HG03457 (cell line): ENCODE measurements at regions not wholly inside any gene's neighbourhood (a gene's known extent, or its start where the extent isn't known, plus 50 kb on each side); places are given as distances from the start of the nearest gene placed in this dataset.
"Not testable (repeated sequence)": the region's sequence is repeated elsewhere in the genome, so short reads cannot be mapped to it uniquely, and the experiment has no call there.

Experiments used
- ATAC-seq: cut with Tn5 transposase; IDR thresholded peaks from one replicate; pipeline ENCODE4 v1.9.1; 2021; ENCODE audit warnings: moderate number of reproducible peaks; ENCODE audit not compliant: unreplicated experiment

DNA sequence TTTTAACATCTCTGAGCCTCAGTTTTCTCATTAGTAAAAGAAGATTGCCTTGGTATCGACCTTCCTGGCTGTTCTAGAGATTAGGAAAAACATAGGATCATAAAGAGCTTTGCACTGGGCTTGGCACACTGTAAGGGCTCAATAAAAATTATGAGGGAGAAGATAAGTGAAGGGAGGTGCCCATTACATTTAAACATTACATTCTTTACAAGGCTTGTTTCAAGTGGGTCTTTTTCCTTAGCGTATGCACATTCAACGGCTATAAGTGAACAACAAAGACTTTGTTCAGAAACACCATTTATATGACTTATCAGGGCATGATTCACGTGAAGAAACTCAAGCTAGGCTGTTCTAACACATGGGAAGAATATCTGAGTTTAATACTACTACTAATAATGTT lies 351.9 kb upstream of the NPVF start:
- no peak for ATAC-seq

DNA sequence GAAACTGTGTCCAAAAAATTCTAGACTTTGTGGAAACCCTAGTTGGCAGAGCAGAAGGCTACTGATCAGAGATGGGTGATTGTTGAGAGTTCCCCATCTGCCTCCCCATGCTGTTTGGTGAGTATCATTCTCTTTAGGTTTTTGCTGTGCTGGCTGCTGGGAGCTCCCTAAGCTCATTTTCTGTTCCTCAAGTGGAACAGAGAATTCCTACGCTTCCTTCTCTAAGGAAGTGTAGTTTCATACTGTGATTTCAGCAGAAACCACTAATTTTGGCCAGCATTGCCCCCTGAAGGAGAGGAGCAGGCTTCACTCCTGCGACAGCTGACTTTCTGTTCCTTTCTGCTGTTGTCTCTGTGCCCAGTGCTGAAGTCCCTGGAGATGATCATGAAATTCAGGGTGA lies 355.3 kb upstream of the NPVF start:
- no peak for ATAC-seq

- no peak for ATAC-seq
Observed at GRCh38 chr7:25584112-25584938, 356.0 kb upstream of the NPVF start.

GRCh38 chr7:25586513-25586912 lies 358.2 kb upstream of the NPVF start:
- ATAC-seq = no peak

- no peak for ATAC-seq
Observed at GRCh38 chr7:25594122-25594521, 365.8 kb upstream of the NPVF start.

DNA sequence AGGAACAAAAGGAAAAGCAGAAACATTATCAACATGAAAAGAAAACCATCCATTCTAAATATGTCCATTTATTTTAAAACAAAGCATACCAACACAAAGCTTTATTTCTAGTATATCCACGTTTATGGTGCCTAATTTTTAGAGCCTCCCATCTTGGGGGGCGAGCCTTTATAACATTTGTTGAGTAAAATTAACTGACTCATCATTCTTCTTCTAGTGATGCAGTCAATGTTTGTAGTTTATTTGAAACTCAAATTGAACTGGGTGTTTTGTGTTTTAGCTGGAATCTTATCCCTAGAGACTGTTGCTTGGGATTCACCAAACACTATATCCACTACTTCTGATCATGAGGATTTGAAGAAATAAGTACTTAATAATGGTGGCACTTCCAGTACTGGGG lies 366.4 kb upstream of the NPVF start:
- no peak for ATAC-seq

DNA sequence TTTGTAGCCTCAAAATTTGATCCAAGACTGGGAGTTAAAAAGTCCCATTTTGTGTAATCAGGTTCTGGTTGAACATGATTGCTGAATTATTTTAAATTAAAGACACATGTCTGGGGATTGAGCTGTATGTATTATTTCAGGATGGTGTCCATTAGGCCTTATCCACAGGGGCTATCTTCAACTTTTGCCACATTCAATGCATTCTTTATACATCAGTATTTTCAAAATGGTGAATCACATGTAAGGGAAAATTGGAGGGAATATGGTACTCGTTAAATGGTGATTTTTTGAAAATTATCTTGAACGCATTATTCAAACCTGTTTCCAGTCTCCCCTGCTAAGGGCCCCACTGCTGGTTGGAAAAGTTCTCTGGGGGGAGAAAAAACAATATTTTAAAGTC lies 367.7 kb upstream of the NPVF start:
- no peak for ATAC-seq

DNA sequence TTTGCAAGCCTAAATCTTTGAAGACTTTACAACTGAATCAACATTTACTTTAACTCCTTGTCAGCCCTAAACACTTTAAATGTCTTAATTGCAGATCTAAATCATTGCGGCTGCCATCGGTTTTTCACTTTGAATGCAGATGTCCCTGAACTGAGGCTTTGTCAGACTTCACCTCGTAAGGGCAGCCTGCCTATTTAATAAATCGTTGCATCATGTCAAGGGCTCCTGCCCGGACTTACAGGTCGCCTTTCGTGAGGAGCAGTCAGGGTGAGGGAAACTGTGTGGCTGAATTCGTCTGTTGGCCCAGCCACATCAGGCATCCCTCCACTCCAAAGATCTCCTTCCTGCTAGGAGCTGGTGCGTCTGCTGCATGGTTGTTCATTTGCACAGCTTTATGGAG lies 368.2 kb upstream of the NPVF start:
- ATAC-seq = no peak

DNA sequence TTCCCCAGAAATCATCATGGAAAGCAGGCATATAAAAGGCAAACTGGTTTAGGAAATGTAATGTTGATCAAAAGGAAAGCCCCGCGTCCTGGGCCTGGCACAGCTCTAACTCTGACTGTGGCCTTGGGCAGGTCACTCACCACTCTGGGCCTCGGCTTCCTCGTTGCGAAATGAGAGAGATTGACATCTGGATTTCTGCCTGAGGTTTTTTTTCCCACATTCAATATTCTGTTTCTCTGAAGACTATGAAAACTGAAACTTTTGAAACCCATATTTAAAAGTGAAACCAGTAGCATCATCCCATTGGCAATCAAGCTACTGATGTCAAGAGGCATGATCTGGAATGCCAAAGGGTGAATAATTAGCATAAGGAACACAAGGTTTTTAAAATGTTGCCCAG lies 369.7 kb upstream of the NPVF start:
- no peak for ATAC-seq

DNA sequence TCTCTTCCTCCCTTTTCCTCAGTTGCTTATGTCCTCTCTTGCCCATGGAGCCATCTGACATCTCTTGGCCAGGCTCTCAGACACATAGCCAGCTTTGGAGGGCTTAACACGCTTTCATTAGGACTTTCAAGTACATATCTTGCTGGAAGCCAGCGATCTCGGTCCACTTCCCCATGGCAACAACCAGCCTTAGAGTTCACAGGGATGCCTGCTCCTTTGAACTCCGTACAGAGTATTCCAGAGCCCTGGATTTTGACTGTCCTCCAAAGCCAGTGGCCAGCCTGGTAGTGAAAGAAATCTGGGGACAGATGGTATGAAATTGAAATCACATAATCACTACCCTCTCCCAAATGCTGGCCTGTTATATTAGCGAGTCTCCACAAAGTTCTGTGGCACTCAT lies 370.5 kb upstream of the NPVF start:
- ATAC-seq = no peak

- no peak for ATAC-seq
Observed at GRCh38 chr7:25600262-25600920, 372.1 kb upstream of the NPVF start.

GRCh38 chr7:25602730-25603426 lies 374.6 kb upstream of the NPVF start:
- ATAC-seq = not testable (repeated sequence)

GRCh38 chr7:25603427-25603740 lies 375.1 kb upstream of the NPVF start:
- ATAC-seq = not testable (repeated sequence)

DNA sequence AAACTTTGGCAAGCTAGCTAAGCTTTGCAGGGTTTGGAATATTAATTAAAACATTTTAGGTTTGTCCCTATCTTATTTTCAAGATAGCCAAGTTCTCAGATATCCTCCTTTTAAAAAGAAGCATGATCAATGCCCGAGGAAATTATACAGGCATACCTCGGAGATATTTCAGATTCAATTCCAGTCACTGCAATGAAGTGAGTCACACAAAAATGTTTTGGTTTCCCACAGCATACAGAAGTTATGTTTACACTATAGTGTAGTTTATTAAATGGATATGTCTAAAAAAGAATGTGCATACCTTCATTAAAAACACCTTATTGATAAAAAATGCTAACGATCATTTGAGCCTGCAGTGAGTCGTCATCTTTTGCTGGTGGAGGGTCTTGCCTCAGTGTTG lies 382.9 kb upstream of the NPVF start:
- ATAC-seq = no peak

DNA sequence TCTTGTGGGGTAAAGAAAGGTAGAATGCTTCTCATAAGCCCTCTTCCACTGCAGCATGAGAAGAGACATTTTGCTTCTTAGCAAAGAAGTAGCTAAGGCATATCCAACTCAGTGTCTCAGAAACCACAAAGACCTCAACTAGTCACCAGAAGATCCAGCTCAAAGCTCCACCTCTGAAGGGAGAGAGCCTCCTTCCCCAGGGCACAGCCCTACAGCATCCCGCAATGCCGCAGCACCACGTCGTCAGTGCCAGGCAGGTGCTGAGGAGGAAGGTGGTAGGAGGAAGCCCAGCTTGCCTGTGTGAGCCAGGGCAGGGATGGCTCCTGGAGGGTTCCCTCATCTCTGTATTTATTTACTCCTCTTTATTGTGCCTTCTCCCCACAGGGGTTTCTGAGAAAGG lies 385.6 kb upstream of the NPVF start:
- no peak for ATAC-seq

GRCh38 chr7:25614415-25614814 lies 386.1 kb upstream of the NPVF start:
- ATAC-seq = no peak

- ATAC-seq = no peak
Observed at GRCh38 chr7:25615003-25615402, 386.7 kb upstream of the NPVF start.

GRCh38 chr7:25615593-25615992 lies 387.3 kb upstream of the NPVF start:
- ATAC-seq = no peak

- no peak for ATAC-seq
Observed at GRCh38 chr7:25617214-25617613, 388.9 kb upstream of the NPVF start.

DNA sequence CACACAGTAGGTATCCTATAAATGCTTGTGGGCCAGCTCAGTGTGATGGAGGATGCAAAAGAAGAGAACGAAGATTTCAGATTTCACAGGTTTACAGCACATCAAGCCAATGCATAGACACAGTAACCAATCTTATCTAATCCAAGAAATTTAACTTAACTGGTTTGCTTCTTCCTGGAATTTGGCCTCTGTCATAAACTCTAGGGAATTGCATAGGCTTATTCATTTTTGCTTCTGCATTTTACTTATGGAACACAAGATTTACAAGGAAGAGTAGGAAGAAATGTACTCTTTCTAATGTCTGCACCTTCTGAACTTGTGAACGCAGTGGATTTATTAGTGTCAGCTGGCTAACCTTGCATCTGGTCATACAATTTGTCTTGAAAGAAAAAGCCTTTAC lies 389.4 kb upstream of the NPVF start:
- no peak for ATAC-seq

DNA sequence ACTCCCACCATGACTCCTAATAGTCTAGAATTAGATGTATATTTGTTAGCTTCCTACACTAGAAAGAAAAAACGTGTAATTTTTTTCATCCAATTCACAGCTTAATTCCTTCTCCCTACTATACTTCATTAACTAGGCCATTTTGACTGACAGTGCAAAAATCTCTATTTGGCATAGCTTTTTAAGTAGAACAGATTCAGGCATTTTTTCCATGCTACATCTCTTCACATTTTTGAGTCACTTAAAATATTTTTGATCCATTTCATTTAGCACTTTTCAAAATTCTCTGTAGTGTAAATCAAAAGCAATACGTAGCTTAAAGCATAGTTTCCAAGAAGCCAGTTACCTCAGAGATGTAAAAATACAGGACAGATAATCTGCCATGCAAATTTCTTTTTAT lies 391.1 kb upstream of the NPVF start:
- ATAC-seq = no peak
